Activated T-helper 9 cell treated with anti-CD3 and anti-CD28 coated beads, Interleukin-2, amount 50 U/mL, for 16 hours (primary cell): ENCODE measurements at regions not wholly inside any gene's neighbourhood (a gene's known extent, or its start where the extent isn't known, plus 50 kb on each side); places are given as distances from the start of the nearest gene placed in this dataset.
"Not testable (repeated sequence)": the region's sequence is repeated elsewhere in the genome, so short reads cannot be mapped to it uniquely, and the experiment has no call there.

Experiments used
- DNase-seq: peaks from one replicate; pipeline ENCODE4 v3.0.0-alpha.2; 2020; ENCODE audit warnings: low read depth

- DNase-seq: no peak
Observed at GRCh38 chr20:53748176-53748575, 154.5 kb upstream of the ZNF217 start.

GRCh38 chr20:53743607-53744260, 150.1 kb upstream of the ZNF217 start:
- no peak for DNase-seq

GRCh38 chr20:53742685-53743081, 149.0 kb upstream of the ZNF217 start:
- DNase-seq: no peak

- DNase-seq: no peak
Observed at GRCh38 chr20:53741726-53742028, 148.0 kb upstream of the ZNF217 start.

- DNase-seq: no peak
Observed at GRCh38 chr20:53739799-53740785, 146.5 kb upstream of the ZNF217 start.

- no peak for DNase-seq
Observed at GRCh38 chr20:53738945-53739798, 145.5 kb upstream of the ZNF217 start.

- no peak for DNase-seq
Observed at GRCh38 chr20:53738039-53738944, 144.7 kb upstream of the ZNF217 start.

GRCh38 chr20:53737396-53738038, 143.9 kb upstream of the ZNF217 start:
- DNase-seq: no peak

GRCh38 chr20:53736757-53737395, 143.2 kb upstream of the ZNF217 start:
- no peak for DNase-seq

- no peak for DNase-seq
Observed at GRCh38 chr20:53736122-53736756, 142.6 kb upstream of the ZNF217 start.

GRCh38 chr20:53735536-53736050, 142.0 kb upstream of the ZNF217 start:
- DNase-seq: no peak

GRCh38 chr20:53734006-53734688, 140.5 kb upstream of the ZNF217 start:
- DNase-seq: no peak

GRCh38 chr20:53731595-53731994, 138.0 kb upstream of the ZNF217 start:
- no peak for DNase-seq

GRCh38 chr20:53728359-53728758, 134.7 kb upstream of the ZNF217 start:
- DNase-seq: no peak

- not testable (repeated sequence) for DNase-seq
Observed at GRCh38 chr20:53727239-53727638, 133.6 kb upstream of the ZNF217 start.

- DNase-seq: no peak
Observed at GRCh38 chr20:53725575-53725970, 131.9 kb upstream of the ZNF217 start.

- DNase-seq: no peak
Observed at GRCh38 chr20:53723621-53724020, 130.0 kb upstream of the ZNF217 start.

- no peak for DNase-seq
Observed at GRCh38 chr20:53723045-53723444, 129.4 kb upstream of the ZNF217 start.

GRCh38 chr20:53722515-53723036, 128.9 kb upstream of the ZNF217 start:
- DNase-seq: no peak
